GM21360 (cell line): ENCODE measurements at regions not wholly inside any gene's neighbourhood (a gene's known extent, or its start where the extent isn't known, plus 50 kb on each side); places are given as distances from the start of the nearest gene placed in this dataset.
"Not testable (repeated sequence)": the region's sequence is repeated elsewhere in the genome, so short reads cannot be mapped to it uniquely, and the experiment has no call there.

Experiments
- ATAC-seq: cut with Tn5 transposase; IDR thresholded peaks from one replicate; pipeline ENCODE4 v1.9.1; 2021; ENCODE audit warnings: mild to moderate bottlenecking, moderate library complexity; ENCODE audit not compliant: unreplicated experiment

DNA sequence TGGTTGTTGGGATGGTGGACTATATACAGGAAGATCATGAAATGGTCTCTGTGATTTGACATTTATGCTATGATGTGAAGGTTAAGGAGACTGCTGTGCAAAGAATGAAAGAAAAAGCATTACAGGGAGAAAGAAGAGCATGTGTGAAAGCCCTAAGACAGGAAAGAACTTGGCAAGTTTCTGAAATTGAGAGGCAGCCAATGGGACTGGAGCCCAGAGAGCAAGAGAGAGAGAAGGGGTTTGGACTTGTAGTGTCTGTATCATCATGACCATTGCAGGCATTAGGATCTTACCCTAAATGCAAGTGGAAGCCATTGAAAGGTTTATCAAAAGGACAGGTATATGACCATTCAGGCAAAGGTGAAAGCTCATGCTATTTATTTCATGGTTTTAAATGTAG is 147.1 kb downstream of the NAA11 start:
- no peak for ATAC-seq

- peak; percentile 45 for ATAC-seq
These were observed 148.5 kb downstream of the NAA11 start for GRCh38 chr4:79177388-79177787.

GRCh38 chr4:79176351-79176750 is 149.5 kb downstream of the NAA11 start:
- no peak for ATAC-seq

- ATAC-seq = no peak
These were observed 150.1 kb downstream of the NAA11 start for GRCh38 chr4:79175716-79176115.

- no peak for ATAC-seq
These were observed 151.2 kb downstream of the NAA11 start for GRCh38 chr4:79174490-79175252.

DNA sequence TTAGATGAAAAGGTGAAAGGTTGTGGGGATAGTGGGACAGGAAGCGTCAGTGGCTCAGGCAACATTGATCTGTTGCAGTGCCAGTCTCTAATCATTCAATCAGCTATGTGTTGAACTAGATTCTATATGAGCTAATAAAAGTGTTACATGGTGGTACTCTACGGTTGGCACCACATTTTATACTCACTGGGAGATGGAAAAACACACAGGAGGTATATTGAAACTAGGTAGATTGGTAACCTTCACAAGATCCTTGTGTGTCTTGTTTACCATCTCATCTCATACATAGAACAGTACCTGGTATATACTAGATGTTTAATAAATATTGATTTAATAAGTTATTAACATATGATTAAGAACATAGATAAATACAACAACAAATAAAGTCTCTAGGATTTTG is 152.7 kb downstream of the NAA11 start:
- ATAC-seq = no peak

- ATAC-seq = peak; percentile 59
These were observed 155.8 kb downstream of the NAA11 start for GRCh38 chr4:79170077-79170476.

DNA sequence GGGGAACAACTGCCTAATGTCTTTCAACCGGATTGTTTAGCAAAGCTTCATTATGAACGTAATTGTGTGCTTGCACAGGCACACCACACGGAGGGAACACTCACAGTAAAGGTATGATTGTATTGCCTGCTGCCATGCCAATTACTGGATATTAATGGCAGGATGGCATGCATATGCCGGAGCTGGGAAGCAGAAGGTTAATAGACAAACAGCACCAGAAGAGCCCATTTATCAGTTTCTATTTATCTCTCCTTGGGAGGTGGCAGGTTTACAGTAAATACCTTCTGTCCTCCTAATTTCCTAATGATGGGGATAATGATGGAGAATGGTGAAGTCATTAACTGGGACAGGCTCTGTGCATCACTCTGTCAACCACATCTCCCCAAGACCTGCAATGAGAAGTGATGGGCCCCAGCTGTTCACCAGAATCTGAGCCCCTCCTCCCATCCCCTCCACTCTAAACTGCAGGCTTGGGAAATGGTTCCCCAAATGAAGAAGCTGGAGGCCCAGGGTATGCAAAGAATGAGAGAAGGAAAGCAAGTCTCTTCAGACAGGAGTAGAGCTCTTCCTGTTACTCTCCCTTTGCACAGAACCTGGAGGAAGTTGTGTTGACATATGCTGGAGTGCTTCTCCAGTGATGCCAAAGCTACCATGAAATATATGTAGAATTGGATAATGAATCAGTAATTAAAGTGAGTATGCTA is 160.8 kb downstream of the NAA11 start:
- no peak for ATAC-seq

DNA sequence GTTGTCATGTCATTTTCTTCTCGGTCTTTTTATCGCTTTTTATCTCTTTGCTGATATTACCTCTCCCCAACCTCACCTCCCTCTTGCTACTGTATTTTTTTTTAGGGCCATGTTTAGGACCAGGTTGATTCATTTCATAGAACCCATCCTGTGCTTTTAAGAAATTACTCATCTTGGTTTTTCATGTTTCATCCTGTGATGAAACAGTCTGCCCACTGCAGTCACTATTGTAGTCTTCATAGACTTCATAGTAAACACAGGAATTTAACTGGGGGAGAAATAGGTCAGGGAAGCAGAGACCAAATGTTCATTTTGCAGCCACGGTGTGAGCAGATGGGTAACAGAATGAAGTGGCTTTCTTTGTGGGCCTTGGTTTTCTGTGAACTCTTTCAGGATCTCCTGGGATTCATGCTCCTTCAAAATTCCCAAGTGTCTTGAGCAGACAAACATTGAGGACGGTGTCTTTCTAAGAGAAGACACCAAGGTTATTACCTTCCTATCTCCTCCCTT is 161.8 kb downstream of the NAA11 start:
- ATAC-seq = peak; percentile 65

GRCh38 chr4:79160962-79161361 is 164.9 kb downstream of the NAA11 start:
- no peak for ATAC-seq

GRCh38 chr4:79158705-79159104 is 167.2 kb downstream of the NAA11 start:
- ATAC-seq = not testable (repeated sequence)

- no peak for ATAC-seq
These were observed 170.5 kb downstream of the NAA11 start for GRCh38 chr4:79155336-79155735.

DNA sequence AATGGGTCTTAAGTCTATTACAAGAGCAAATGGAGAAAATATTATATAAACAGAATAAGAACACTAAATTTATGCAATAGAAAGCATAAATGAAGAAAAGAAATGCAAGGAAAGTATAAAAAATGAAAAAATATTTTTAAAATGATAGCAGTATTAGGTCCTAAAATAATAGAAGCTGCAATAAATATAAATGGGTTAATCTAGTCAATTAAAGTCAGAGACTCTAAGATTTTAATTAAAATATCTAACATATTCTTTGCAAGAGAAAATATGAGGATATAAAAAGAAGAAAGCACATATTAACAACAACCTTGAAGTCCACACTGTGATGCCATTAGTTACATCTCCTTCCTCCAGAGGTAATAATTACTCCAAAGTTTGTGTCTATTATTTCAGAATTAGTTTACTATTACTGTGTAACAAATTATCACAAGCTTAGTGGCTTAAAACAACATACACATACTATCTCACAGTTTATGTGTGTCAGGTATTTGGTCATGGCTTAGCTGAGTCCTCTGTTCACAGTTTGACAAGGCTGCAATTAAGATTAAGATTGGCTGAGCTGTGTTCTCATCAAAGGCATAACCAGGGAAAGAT is 174.9 kb downstream of the NAA11 start:
- ATAC-seq = no peak

GRCh38 chr4:79148369-79148768 is 177.5 kb downstream of the NAA11 start:
- ATAC-seq = no peak

- no peak for ATAC-seq
These were observed 178.6 kb downstream of the NAA11 start for GRCh38 chr4:79147251-79147650.

DNA sequence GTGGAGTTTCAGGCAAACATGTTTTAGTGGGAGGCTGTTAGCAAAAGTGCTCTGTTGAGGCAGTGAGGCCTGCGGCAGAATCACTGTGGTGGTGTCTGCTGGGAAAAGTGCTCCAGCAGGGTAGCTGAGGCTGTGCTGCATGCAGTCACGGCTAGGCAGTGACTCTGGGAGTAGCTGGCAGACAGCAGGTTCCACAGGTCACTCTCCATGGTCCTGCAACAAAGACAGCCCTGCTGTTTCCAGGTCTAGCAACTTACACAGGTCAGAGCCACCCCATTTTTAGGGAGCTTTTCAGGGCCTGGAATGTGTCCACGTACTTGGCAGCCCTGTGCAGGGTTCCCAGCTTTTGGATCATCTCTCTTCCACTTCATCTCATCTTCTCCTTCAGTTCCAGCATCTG is 184.3 kb downstream of the NAA11 start:
- ATAC-seq = no peak

GRCh38 chr4:79134767-79135166 is 191.1 kb downstream of the NAA11 start:
- ATAC-seq = no peak

DNA sequence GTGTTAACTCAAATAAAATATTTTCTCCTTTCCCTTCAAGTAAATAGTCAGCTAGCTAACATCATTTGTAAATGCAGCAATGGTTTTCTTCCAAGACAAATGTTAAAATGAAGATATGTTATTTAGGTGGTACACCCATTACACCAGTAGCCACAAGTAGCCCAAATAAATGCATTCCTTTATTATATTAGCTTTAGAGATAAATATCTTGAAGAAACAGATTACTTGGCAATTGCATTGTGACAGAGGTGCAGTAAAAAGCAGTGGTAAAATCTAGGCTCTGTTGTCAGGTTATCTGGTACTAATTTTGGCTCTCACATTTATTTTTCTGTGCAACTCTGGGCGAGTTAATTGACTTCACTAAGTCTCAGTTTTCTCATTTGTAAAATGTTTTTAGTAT is 193.0 kb downstream of the NAA11 start:
- ATAC-seq = no peak

- ATAC-seq = no peak
These were observed 182.7 kb upstream of the PAQR3 start for GRCh38 chr4:79121875-79122358.

DNA sequence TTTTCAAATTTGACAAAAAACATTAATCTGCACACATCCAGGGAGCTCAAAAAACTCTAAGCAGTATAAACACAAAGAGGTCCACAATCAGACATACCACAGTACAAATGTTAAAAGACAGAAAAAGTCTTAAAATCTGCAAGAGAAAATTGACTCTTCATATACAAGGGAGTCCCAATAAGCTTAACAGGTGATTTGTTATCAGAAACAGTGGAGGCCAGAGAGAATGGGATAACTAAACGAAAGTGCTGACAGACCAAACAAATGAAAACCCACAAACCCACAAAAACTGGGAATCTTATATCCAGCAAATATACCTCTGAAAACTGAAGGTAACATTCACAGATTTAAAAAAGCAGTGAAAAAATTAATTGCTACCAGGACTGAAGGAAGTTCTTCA is 182.0 kb upstream of the PAQR3 start:
- ATAC-seq = no peak

- ATAC-seq = not testable (repeated sequence)
These were observed 177.8 kb upstream of the PAQR3 start for GRCh38 chr4:79117051-79117450.

DNA sequence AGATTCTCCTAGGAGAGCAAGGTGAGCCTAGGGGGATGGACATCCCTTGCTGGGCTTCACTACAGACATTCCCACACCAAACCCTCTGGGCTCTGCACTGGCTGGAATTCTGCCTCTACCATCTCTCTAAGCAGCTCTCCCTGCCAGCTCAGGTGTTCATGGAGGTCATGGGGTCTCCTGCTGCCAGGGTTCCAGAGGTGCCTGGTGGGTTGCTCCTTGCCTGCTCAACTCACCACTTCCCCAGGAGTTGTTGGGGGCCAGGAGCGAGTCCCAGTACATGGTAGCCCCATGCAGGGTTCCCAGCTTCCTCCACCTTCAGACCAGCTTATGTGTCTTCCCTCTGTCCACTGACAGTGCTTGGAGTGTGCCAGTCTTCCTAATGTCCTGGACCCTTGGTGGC is 167.8 kb upstream of the PAQR3 start:
- no peak for ATAC-seq
